OCI-LY1 (cell line): ENCODE measurements at regions not wholly inside any gene's neighbourhood (a gene's known extent, or its start where the extent isn't known, plus 50 kb on each side); places are given as distances from the start of the nearest gene placed in this dataset.
A peak's percentile ranks its signal among the peaks of the same experiment; 100 is the strongest.

Source experiments
- H2AFZ ChIP-seq: fragments of 200-600 bp; sonication (generic), shearing (Covaris generic); 2 replicates; pipeline ENCODE4 v1.6.0; 2014; ENCODE audit warnings: antibody characterized with exemption, mild to moderate bottlenecking, low read length
- H3F3A ChIP-seq: fragments of 200-600 bp; sonication (generic), shearing (Covaris generic); 2 replicates; pipeline ENCODE4 v1.6.0; 2014; ENCODE audit warnings: mild to moderate bottlenecking, antibody characterized with exemption, low read length, moderate library complexity; ENCODE audit not compliant: insufficient read depth
- H3K27ac ChIP-seq: fragments of 200-600 bp; sonication (generic); 2 replicates; pipeline ENCODE4 v1.5.1; 2014; ENCODE audit warnings: low read length, mixed run types, mild to moderate bottlenecking, low read depth; ENCODE audit not compliant: poor library complexity, severe bottlenecking
- H3K27me3 ChIP-seq: fragments of 200-600 bp; sonication (generic); 2 replicates; pipeline ENCODE4 v1.6.0; 2014; ENCODE audit warnings: antibody characterized with exemption, mild to moderate bottlenecking, low read length, moderate library complexity; ENCODE audit not compliant: insufficient read depth
- H3K36me3 ChIP-seq: fragments of 200-600 bp; sonication (generic); 2 replicates; pipeline ENCODE4 v1.6.1; 2014; ENCODE audit warnings: mild to moderate bottlenecking, antibody characterized with exemption, low read length, moderate library complexity, mixed read lengths; ENCODE audit not compliant: insufficient read depth
- H3K4me1 ChIP-seq: fragments of 200-600 bp; sonication (generic); 2 replicates; pipeline ENCODE4 v1.5.1; 2014; ENCODE audit warnings: mild to moderate bottlenecking, low read length, moderate library complexity; ENCODE audit not compliant: insufficient read depth, severe bottlenecking
- H3K4me2 ChIP-seq: fragments of 200-600 bp; sonication (generic), shearing (Covaris generic); 2 replicates; pipeline ENCODE4 v1.6.1; 2014; ENCODE audit warnings: low read length
- H3K4me3 ChIP-seq: fragments of 200-600 bp; sonication (generic); 2 replicates; pipeline ENCODE4 v1.5.1; 2014; ENCODE audit warnings: low read length, low read depth, mild to moderate bottlenecking, mixed read lengths; ENCODE audit not compliant: poor library complexity, severe bottlenecking
- H3K79me2 ChIP-seq: fragments of 200-600 bp; shearing (Covaris generic); 2 replicates; pipeline ENCODE4 v1.6.1; 2016; ENCODE audit warnings: mixed run types, low read length, mixed read lengths; ENCODE audit not compliant: insufficient read depth
- H3K9ac ChIP-seq: fragments of 200-600 bp; sonication (generic), shearing (Covaris generic); 2 replicates; pipeline ENCODE4 v1.6.1; 2014; ENCODE audit warnings: mild to moderate bottlenecking, low read length, mixed read lengths
- H3K9me2 ChIP-seq: fragments of 200-600 bp; sonication (generic), shearing (Covaris generic); 2 replicates; pipeline ENCODE4 v1.6.1; 2014; ENCODE audit warnings: low read depth, mild to moderate bottlenecking, low read length, mixed read lengths
- H3K9me3 ChIP-seq: fragments of 200-600 bp; shearing (Covaris generic); 2 replicates; pipeline ENCODE4 v1.6.1; 2014; ENCODE audit warnings: low read length, mixed read lengths
- H4K20me1 ChIP-seq: fragments of 200-600 bp; sonication (generic), shearing (Covaris generic); 2 replicates; pipeline ENCODE4 v1.6.0; 2016; ENCODE audit warnings: mild to moderate bottlenecking, low read length; ENCODE audit not compliant: insufficient read depth
- EZH2 ChIP-seq: fragments of 200-600 bp; sonication (generic), shearing (Covaris generic); IDR thresholded peaks from 2 replicates; pipeline ENCODE4 v1.8.0; 2017; ENCODE audit warnings: borderline replicate concordance, mixed run types, mild to moderate bottlenecking, antibody characterized with exemption, low read length, moderate library complexity, mixed read lengths
- TF ChIP-seq, protein P1 (sequence below): fragments of 200-600 bp; sonication (generic), shearing (Covaris generic); IDR thresholded peaks from 2 replicates; pipeline ENCODE4 v1.5.1; 2017; ENCODE audit warnings: mild to moderate bottlenecking, antibody characterized with exemption, low read length, moderate library complexity, mixed read lengths

DNA sequence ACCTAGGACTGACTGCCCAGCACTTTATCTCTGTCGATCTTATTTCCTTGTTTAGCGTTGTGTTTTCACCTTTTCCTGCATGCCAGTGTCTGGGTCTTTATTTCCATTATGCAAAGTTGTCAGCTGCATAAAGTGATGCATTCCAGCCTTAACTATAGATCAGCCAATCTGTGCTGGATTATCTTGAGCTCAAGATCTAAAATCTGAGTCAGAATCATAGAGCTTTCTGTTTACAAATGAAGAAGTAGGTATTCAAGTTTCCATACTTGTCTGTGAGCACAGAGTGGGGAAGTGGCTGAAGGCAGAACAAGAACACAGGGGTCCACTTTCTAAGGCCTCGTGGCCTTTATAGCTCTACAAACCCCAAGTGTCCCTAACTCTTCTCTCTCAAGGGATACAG is 82.4 kb upstream of the PLCL2 start:
- H3K36me3 ChIP-seq = no peaks in the 10 kb centered on the region
- H3K27me3 ChIP-seq = no peaks in the 10 kb centered on the region
- TF ChIP-seq, protein P1, sequence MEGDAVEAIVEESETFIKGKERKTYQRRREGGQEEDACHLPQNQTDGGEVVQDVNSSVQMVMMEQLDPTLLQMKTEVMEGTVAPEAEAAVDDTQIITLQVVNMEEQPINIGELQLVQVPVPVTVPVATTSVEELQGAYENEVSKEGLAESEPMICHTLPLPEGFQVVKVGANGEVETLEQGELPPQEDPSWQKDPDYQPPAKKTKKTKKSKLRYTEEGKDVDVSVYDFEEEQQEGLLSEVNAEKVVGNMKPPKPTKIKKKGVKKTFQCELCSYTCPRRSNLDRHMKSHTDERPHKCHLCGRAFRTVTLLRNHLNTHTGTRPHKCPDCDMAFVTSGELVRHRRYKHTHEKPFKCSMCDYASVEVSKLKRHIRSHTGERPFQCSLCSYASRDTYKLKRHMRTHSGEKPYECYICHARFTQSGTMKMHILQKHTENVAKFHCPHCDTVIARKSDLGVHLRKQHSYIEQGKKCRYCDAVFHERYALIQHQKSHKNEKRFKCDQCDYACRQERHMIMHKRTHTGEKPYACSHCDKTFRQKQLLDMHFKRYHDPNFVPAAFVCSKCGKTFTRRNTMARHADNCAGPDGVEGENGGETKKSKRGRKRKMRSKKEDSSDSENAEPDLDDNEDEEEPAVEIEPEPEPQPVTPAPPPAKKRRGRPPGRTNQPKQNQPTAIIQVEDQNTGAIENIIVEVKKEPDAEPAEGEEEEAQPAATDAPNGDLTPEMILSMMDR = no peak
- TF ChIP-seq EZH2 = no peak
- H3K9me3 ChIP-seq = peaks cover 3% of the 10 kb centered on the region; the same call in 1 of the 2 replicates
- no peaks in the 10 kb centered on the region for H3K9me2 ChIP-seq
- peaks cover 43% of the 10 kb centered on the region for H3K4me1 ChIP-seq
- peak overlapping the region; percentile 89 for H3K27ac ChIP-seq
- H3K79me2 ChIP-seq = no peaks in the 10 kb centered on the region
- peaks cover 11% of the 10 kb centered on the region; the same call in 1 of the 2 replicates for H3F3A ChIP-seq
- no peak overlapping the region for H3K4me3 ChIP-seq
- no peak overlapping the region for H2AFZ ChIP-seq
- H4K20me1 ChIP-seq = no peaks in the 10 kb centered on the region
- peak overlapping the region; percentile 34 for H3K9ac ChIP-seq
- peak overlapping the region; percentile 45 for H3K4me2 ChIP-seq

DNA sequence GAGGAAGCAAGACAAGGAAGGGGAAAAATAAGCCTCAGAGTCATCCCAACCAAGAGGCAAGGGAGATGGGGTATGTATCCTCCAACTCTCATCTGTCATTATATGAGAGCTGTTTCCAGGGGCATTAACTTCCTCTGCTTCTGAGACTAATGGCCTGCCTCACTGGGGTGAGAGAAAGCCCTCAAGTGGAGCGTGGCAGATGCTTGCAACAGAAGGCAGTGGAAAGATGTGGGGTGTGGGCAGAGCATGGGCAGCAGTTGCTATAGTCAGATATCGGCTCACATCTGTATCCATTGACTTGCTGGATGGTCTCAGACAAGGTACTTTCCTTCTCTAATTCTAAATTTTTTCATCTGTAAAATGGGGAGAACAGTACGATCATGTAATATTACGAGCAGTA is 81.7 kb upstream of the PLCL2 start:
- Histone ChIP-seq H3K9me2 (no peaks in the 10 kb centered on the region), H3K27me3 (no peaks in the 10 kb centered on the region), H2AFZ (no peak overlapping the region), H3K9ac (peak overlapping the region; percentile 34), H3K4me2 (peak overlapping the region; percentile 45), H3K79me2 (no peaks in the 10 kb centered on the region), H3F3A (peaks cover 11% of the 10 kb centered on the region; the same call in 1 of the 2 replicates), H3K9me3 (peaks cover 3% of the 10 kb centered on the region; the same call in 1 of the 2 replicates), H4K20me1 (no peaks in the 10 kb centered on the region), H3K4me1 (peaks cover 37% of the 10 kb centered on the region), H3K36me3 (no peaks in the 10 kb centered on the region), H3K27ac (peak overlapping the region; percentile 89), H3K4me3 (no peak overlapping the region)
- TF ChIP-seq, protein P1 = no peak
- TF ChIP-seq EZH2 = no peak

DNA sequence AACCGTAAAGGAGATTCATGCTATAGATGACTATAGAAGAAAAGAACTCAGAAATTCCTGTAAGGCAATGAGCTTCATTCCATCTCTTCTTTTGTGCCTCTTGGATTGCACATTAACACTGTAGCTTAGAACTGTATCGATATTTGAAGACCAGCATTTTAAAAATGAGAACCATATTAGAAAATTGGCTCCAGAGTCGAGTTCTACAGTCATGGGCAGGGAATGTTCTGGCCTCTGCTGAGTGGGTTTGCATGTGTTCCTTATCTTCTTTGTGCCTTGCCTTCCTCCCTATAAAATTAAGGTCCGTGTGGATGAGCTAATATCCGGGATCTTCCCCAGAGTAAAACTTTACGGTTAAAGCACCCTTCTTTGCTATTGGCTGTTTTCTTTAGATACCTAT is 77.4 kb upstream of the PLCL2 start:
- Histone ChIP-seq H3K79me2 (no peaks in the 10 kb centered on the region), H3K27ac (no peak overlapping the region), H3K9me3 (no peaks in the 10 kb centered on the region), H3K36me3 (no peaks in the 10 kb centered on the region), H4K20me1 (no peaks in the 10 kb centered on the region), H3K4me2 (no peak overlapping the region), H2AFZ (no peak overlapping the region), H3K9me2 (no peaks in the 10 kb centered on the region), H3K27me3 (no peaks in the 10 kb centered on the region), H3F3A (peaks cover under 1% of the 10 kb centered on the region; the same call in 1 of the 2 replicates), H3K4me1 (peaks cover 11% of the 10 kb centered on the region), H3K9ac (no peak overlapping the region), H3K4me3 (no peak overlapping the region)
- no peak for TF ChIP-seq EZH2
- TF ChIP-seq, protein P1 = no peak
